Calu3 (cell line): ENCODE measurements at regions not wholly inside any gene's neighbourhood (a gene's known extent, or its start where the extent isn't known, plus 50 kb on each side); places are given as distances from the start of the nearest gene placed in this dataset.
"Not testable (repeated sequence)": the region's sequence is repeated elsewhere in the genome, so short reads cannot be mapped to it uniquely, and the experiment has no call there.

Experiments used
- BruUV-seq: library from RNA; stranded (reverse); fragments of 400-500 nt; replicated peaks from 2 replicates; lab custom pipeline; 2021; lab: Mats Ljungman, UMichigan
- CTCF ChIA-PET: fragments of 300-600 bp; sonication (Branson Sonifier 250); formaldehyde crosslinking; loops from one replicate; lab custom pipeline; 2022; ENCODE audit warnings: antibody characterized with exemption; lab: Charles Lee
- DNase-seq: peaks from one replicate; pipeline ENCODE4 v3.0.0; 2022
- H3K27ac Mint-ChIP-seq: one replicate; pipeline ENCODE4 v1.8.0; 2022; ENCODE audit warnings: mixed read lengths; ENCODE audit not compliant: unreplicated experiment
- H3K27me3 Mint-ChIP-seq: one replicate; pipeline ENCODE4 v1.8.0; 2022; ENCODE audit warnings: mixed read lengths; ENCODE audit not compliant: unreplicated experiment
- H3K36me3 Mint-ChIP-seq: one replicate; pipeline ENCODE4 v1.8.0; 2022; ENCODE audit warnings: mild to moderate bottlenecking, moderate library complexity, mixed read lengths; ENCODE audit not compliant: insufficient read depth, unreplicated experiment
- H3K4me1 Mint-ChIP-seq: one replicate; pipeline ENCODE4 v1.8.0; 2022; ENCODE audit warnings: mild to moderate bottlenecking, low read depth, mixed read lengths; ENCODE audit not compliant: unreplicated experiment
- H3K4me3 Mint-ChIP-seq: one replicate; pipeline ENCODE4 v1.8.0; 2022; ENCODE audit warnings: mild to moderate bottlenecking, low read depth, moderate library complexity, mixed read lengths; ENCODE audit not compliant: unreplicated experiment
- H3K9me3 Mint-ChIP-seq: one replicate; pipeline ENCODE4 v1.8.0; 2022; ENCODE audit warnings: low read depth, mixed read lengths; ENCODE audit not compliant: unreplicated experiment
- CTCF ChIP-seq: fragments of 200-600 bp; IDR thresholded peaks from one replicate; pipeline ENCODE4 v1.8.0; 2022; ENCODE audit warnings: antibody characterized with exemption; ENCODE audit not compliant: unreplicated experiment
- intact Hi-C: fragments of 100-400 bp; cut with micrococcal nuclease; formaldehyde crosslinking; loops from one replicate; pipeline ENCODE4 v1.10.0; 2022; ENCODE audit not compliant: unreplicated experiment

DNA sequence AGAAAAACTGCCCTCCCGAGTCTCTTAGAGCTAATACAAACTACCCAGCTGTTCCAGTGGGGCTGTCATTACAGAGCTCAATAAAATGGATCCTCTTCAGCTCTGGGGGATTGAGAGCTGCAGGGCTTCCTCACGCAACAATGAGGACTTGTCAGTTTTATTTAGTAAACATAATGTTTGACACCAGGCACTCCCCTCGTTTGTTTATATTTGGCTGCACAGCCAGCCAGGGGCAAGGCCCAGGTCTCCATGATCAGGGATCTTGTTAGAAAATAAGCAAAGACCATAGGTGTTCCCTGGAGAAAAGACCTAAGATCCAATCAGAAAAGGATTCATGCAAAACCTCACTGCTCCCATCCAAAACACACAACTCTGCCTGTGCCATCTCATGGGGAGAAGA, 158.2 kb downstream of the C1D start:
- no peak for DNase-seq
- BruUV-seq = no TSS peak
- intact Hi-C loops = no loop called here

DNA sequence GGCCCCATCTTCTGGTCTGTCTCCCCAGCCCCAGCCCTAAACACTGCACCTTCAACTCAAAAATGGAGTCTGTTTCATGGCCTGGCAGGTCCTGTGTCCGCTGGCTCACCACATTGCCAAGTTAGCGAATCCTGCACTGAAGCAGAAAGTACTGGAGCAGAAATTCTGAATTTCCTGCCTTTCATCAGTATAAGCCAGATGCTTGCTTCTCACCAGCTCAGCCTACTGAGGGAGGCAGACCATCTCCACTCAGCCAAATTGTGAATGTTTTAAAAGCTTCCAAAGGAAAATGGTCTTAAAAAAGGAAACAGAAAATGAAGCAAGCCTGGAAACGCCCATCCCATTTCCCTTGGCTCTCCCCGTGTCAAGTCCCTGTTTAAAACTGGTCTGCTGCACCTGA, 157.8 kb downstream of the C1D start:
- Mint-ChIP-seq H3K36me3 (no peaks in the 10 kb centered on the region), H3K4me1 (no peaks in the 10 kb centered on the region), H3K9me3 (no peaks in the 10 kb centered on the region), H3K27me3 (peaks cover 7% of the 10 kb centered on the region), H3K4me3 (no peak overlapping the region), H3K27ac (no peak overlapping the region)
- TF ChIP-seq CTCF = no peak
- DNase-seq = no peak
- no TSS peak for BruUV-seq
- CTCF ChIA-PET = no interaction called here
- intact Hi-C loops = no loop called here

More for the DNA sequence above, 158.2 kb downstream of the C1D start:
- TF ChIP-seq CTCF = no peak
- H3K27me3 Mint-ChIP-seq = peaks cover 3% of the 10 kb centered on the region
- no peaks in the 10 kb centered on the region for H3K36me3 Mint-ChIP-seq
- H3K9me3 Mint-ChIP-seq = no peaks in the 10 kb centered on the region
- H3K4me3 Mint-ChIP-seq = no peak overlapping the region
- H3K27ac Mint-ChIP-seq = no peak overlapping the region
- H3K4me1 Mint-ChIP-seq = no peaks in the 10 kb centered on the region
- CTCF ChIA-PET = interaction anchor here (0.6 kb wide), 1 partner anchor 41 kb away, joined by 3 read pairs; no protein-coding TSS in a partner anchor

DNA sequence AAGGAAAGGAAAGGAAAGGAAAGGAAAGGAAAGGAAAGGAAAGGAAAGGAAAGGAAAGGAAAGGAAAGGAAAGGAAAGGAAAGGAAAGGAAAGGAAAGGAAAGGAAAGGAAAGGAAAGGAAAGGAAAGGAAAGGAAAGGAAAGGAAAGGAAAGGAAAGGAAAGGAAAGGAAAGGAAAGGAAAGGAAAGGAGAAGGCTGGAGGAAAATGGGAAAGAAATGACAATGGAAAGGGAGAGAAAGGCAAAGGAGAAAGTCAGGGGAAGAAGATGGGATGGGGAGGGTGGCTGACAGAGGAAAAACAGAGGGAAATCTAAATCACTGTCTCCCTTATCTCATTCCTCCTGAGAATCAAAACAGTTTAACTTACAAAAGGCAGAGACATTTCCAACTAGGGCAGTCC, 156.3 kb downstream of the C1D start:
- H3K9me3 Mint-ChIP-seq, H3K4me3 Mint-ChIP-seq, BruUV-seq, DNase-seq, CTCF ChIA-PET, H3K4me1 Mint-ChIP-seq, intact Hi-C loops, H3K36me3 Mint-ChIP-seq, H3K27ac Mint-ChIP-seq: not testable (repeated sequence)
- H3K27me3 Mint-ChIP-seq = peaks cover 23% of the 10 kb centered on the region

- Mint-ChIP-seq H3K27ac (no peak overlapping the region), H3K9me3 (peaks cover 2% of the 10 kb centered on the region), H3K4me1 (no peaks in the 10 kb centered on the region), H3K27me3 (peaks cover 26% of the 10 kb centered on the region), H3K4me3 (no peak overlapping the region), H3K36me3 (no peaks in the 10 kb centered on the region)
- CTCF ChIA-PET = interaction anchor here (0.6 to 0.7 kb wide), 2 partner anchors 51 to 59 kb away, joined by 3 read pairs; no protein-coding TSS in a partner anchor
- BruUV-seq = no TSS peak
- DNase-seq = no peak
- TF ChIP-seq CTCF = no peak
- intact Hi-C loops = no loop called here
These were observed 145.3 kb downstream of the C1D start for GRCh38 chr2:67917332-67918054.

GRCh38 chr2:67918471-67918870, 144.3 kb downstream of the C1D start:
- CTCF ChIA-PET = interaction anchor here (0.7 kb wide), 1 partner anchor 50 kb away, joined by 3 read pairs; no protein-coding TSS in a partner anchor
- H3K27ac Mint-ChIP-seq = no peak overlapping the region
- TF ChIP-seq CTCF = no peak
- no peaks in the 10 kb centered on the region for H3K36me3 Mint-ChIP-seq
- peaks cover 19% of the 10 kb centered on the region for H3K27me3 Mint-ChIP-seq
- BruUV-seq = no TSS peak
- H3K4me1 Mint-ChIP-seq = no peaks in the 10 kb centered on the region
- peaks cover 2% of the 10 kb centered on the region for H3K9me3 Mint-ChIP-seq
- DNase-seq = no peak
- H3K4me3 Mint-ChIP-seq = no peak overlapping the region
- intact Hi-C loops = no loop called here
